DMS 273 (cell line): ENCODE measurements at regions not wholly inside any gene's neighbourhood (a gene's known extent, or its start where the extent isn't known, plus 50 kb on each side); places are given as distances from the start of the nearest gene placed in this dataset.
"Not testable (repeated sequence)": the region's sequence is repeated elsewhere in the genome, so short reads cannot be mapped to it uniquely, and the experiment has no call there.

Source experiments
- DNase-seq: peaks from one replicate; lab custom pipeline; 2025; ENCODE audit not compliant: unreplicated experiment; lab: John Stamatoyannopoulos, UW

GRCh38 chr12:111249757-111250156 lies 119.1 kb downstream of the PHETA1 start:
- no peak for DNase-seq

DNA sequence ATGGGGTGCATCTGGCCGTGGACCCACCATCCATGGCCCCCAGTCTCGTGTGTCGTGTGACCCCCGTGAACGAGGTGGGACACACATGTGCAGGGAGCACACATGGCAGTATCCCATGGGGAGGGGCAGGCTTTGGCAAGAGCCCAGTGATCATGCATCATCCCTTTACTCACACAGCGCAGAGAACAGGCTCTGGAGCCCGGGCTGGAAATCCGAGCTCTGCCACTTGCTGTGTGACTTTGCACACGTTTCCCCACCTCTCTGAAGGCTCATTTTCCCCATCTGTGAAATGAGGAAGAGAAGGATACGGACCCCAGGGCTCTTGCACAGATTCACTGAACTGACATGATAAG lies 119.9 kb downstream of the PHETA1 start:
- peak; percentile 43 for DNase-seq

- peak; percentile 36 for DNase-seq
Measured at GRCh38 chr12:111248236-111249017, 120.5 kb downstream of the PHETA1 start.

- no peak for DNase-seq
Measured at GRCh38 chr12:111247083-111247783, 121.7 kb downstream of the PHETA1 start.

GRCh38 chr12:111246477-111247011 lies 122.4 kb downstream of the PHETA1 start:
- DNase-seq: no peak

DNA sequence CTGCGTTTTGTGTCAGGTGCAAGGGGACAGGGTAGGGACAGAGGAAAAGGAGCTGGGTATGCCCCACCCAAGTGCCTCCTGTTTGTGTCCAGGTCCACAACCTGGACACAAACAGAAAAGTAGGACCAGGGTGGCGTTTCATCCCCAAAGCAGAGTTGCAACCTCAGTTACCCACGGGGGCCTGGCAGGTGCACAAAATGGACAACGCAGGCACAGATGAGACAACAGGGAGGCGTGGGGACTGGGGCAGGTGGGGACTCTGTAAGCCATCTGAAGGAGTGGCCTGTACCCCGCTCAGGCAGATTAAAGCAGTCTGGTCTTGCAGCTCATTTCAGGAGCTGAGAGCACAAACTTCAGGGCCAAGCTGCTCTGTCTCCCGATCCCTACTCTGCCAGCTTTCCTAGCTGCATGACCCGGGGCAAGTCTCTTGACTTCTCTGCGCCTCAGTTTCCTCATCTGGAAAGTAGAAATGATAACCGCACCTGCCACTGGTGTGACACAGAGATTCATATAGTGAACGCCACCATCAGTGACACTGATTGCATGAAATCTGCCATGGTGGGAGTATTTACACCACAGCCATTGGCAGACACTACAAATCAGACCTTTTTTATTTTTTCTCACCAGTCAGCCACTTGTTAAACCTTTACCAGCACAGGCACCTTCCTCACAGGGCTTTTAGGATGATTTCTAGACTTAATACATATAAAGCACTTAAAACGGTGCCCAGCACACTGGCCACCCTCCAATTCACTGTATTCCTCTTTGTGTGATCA lies 123.0 kb downstream of the PHETA1 start:
- no peak for DNase-seq

DNA sequence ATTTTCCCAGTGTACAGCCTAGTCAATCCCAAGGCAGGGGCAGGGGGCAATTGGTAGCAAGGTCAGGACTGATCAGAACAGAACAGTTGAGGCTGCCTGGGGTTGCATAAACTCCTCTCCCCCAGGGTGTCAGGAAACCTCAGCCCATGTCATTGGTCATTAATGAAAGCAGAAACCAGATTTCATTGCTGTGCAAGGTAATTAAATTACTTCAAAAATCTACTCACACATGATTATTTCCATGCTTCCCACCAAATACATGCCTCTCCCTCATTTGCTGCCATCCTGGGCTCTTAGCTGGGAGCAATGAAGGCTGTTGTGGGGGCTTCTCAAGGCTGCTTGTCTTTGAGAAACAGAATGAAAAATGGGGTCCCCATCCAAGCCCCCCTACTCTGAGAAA lies 124.2 kb downstream of the PHETA1 start:
- DNase-seq: no peak

DNA sequence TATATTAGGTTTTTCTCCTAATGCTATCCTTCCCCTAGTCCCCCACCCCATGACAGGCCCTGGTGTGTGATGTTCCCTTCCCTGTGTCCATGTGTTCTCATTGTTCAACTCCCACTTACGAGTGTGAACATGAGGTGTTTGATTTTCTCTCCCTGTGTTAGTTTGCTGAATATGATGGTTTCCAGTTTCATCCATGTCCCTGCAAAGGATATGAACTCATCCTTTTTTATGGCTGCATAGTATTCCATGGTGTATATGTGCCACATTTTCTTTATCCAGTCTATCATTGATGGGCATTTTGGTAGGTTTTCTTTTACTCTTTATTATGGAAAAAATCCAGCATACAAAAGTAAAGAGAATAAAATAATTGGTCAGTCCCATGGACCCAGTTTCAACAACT lies 126.1 kb downstream of the PHETA1 start:
- DNase-seq: not testable (repeated sequence)

DNA sequence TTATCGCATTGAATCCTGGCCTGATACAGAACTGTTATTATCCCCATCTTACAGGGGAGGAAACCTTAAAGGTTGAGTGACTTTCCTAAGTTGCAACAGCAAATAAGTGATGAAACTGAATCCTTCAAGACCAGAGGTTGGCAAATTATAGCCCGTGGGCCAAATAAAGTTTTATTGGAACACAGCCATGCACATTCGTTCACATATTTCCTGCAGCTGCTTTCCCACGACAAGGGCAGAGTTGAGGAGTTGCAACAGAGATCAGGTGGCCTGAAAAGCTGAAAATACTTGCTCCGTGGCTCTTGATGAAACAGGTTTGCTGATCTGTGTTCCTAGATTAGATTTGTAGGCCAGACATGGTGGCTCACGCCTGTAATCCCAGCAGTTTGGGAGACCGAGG lies 126.7 kb downstream of the PHETA1 start:
- no peak for DNase-seq

GRCh38 chr12:111240374-111240773 lies 128.5 kb downstream of the PHETA1 start:
- no peak for DNase-seq

DNA sequence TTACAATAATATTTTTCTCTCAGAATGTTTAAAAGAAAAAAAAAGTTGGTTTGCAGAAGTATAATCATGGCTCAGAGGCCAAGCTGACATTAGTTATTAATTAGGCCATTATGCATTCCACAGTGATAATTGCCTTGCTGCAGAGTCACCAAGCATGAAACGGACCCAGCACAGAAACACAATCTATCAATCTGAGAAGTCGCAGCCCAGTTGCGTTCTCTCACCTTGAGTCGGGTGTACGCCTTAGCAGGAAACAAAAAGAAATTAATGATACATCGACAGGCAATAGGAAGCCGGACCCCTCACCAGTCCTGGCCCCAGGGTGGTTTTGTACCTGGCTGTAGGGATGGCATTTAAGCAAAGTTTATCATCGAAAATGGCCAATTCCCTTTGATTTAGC lies 129.7 kb downstream of the PHETA1 start:
- no peak for DNase-seq

DNA sequence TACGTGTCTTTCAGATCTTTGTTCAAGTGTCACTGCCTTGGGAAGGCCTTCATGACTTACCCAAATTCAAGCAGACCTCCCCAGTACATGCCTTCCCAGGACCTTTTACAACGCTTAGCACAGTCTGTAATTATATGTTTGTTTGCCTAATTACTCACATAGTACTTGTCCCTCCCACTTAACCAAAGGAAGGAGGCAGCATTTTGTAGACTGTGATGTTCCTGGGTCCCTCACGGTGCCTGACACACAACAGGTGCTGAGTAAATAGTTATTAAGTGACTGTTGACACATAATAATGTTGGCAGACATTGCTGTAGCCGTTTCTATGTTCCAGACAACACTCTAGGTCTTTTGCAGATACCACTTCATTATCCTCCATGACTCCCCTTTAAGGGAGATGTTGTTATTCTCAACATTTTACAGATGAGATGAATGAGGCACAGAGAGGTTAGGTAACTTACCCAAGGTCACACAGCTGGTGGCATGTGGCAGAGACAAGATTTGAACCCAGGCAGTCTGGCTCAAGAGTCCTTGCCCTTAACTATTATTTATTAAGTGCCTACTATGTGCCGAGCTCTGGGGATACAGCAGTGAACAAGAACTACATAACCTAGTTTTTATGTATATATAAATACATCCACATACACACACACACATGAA lies 130.7 kb downstream of the PHETA1 start:
- no peak for DNase-seq

DNA sequence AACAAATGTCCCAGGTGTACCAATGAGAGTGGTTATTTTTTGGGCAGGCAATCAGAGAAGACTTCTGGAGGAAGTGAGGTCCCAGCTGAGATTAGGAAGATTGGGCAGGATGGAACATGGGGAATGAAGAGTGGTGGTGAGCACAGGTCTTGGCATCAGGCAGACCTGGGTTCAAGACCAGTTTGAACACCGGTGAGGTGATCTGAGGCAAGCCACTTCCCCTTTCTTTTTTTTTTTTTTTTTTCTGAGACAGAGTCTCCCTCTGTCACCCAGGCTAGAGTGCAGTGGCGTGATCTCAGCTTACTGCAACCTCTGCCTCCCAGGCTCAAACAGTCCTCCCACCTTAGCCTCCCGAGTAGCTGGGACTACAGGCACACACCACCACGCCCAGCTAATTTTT lies 134.4 kb downstream of the PHETA1 start:
- DNase-seq: not testable (repeated sequence)

DNA sequence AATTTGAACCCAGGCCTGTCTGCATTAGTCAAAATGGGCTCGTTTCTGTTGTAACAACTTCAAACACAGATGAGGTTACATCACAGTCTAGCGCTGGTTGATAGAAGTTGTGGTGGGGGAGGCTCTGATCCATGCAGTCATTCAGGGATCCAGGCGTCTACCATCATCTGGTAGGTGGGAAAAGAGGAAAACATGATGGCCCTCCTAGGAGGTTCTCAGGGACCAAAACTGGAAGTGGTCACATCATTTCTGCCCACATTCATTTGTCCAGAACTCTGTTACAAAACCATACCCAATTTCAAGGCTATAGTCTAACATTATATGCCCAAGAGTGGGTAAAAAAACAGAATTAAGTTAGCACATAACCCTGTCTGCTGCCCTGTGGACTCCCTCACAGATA lies 135.1 kb downstream of the PHETA1 start:
- DNase-seq: no peak

DNA sequence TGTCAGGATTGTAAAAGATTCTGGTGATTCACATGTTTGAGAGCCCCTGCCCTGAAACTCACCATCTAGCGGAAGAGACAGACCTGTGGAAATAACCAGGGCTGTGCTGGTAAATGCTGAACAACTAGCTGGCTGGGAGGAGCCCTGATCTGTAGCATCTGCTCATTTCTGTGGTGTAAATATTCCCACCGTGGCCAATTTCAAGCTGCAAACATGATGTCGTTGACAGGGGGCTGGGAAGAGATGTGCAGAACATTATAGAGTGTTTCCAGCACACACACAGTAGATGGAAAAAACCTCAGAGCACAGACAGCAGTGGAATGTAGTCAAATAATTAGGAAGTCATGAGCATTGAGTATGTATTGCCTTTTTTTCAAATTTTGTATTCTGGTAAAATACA lies 138.2 kb downstream of the PHETA1 start:
- DNase-seq: no peak

GRCh38 chr12:111228916-111229666 lies 139.8 kb downstream of the PHETA1 start:
- no peak for DNase-seq

GRCh38 chr12:111227476-111228420 lies 141.1 kb downstream of the PHETA1 start:
- peak; percentile 14 for DNase-seq

DNA sequence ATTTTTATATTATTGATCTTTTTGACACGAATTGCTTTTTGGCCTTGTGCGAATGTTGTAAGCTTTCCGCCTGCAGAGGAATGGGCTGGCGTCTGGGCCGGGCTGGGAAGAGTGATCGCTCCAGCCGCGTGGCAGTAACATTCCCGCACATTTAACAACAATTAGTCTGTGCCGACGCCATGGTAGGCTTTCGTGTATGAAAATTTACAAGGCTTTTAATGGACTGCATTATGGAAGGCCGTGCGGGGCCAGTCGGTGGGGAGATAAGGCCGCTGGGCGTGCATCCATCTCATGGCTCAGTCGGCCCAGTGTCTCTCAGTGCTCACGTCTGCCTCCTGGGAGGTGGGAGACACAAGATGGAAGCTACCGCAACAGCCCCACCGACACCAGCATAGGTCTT lies 142.2 kb downstream of the PHETA1 start:
- no peak for DNase-seq

DNA sequence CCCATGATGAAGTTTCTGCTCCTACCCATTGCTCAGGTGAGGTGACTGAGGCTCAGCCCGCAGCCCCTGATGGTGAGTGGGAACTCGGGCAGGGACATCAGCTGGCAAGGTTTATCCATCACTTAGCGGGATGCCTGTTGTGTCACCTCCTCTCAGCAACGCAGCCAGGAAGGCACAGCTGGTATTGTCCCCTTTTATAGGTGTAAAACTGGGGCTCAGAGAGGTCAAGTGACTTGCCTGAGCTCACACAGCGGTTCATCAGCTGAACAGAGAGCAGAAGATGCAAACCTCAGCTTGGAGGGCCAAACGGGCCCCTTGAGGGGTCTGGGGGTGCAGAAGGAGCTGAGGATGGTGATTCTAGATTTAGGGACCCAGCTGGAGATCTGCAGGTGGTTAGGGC lies 143.6 kb downstream of the PHETA1 start:
- no peak for DNase-seq
